WTC11 (cell line): ENCODE measurements at regions not wholly inside any gene's neighbourhood (a gene's known extent, or its start where the extent isn't known, plus 50 kb on each side); places are given as distances from the start of the nearest gene placed in this dataset.
"Not testable (repeated sequence)": the region's sequence is repeated elsewhere in the genome, so short reads cannot be mapped to it uniquely, and the experiment has no call there.

ENCODE experiments used
- JUN ChIP-seq: sonication (generic); formaldehyde crosslinking; IDR thresholded peaks from 2 replicates; pipeline ENCODE4 v1.8.0; 2023; ENCODE audit warnings: mild to moderate bottlenecking, missing genetic modification reagents
- RELA ChIP-seq: sonication (generic); formaldehyde crosslinking; IDR thresholded peaks from 2 replicates; pipeline ENCODE4 v1.8.1; 2022; ENCODE audit warnings: missing genetic modification reagents, mild to moderate bottlenecking, borderline replicate concordance
- TP53 ChIP-seq: sonication (generic); formaldehyde crosslinking; IDR thresholded peaks from 2 replicates; pipeline ENCODE4 v1.8.1; 2023; ENCODE audit warnings: mild to moderate bottlenecking, missing genetic modification reagents
- TF ChIP-seq, protein P1 (sequence below): fragments of 200-600 bp; IDR thresholded peaks from 2 replicates; pipeline ENCODE4 v1.8.0; 2022; ENCODE audit warnings: antibody characterized with exemption
- TF ChIP-seq, protein P2 (sequence below): sonication (generic); formaldehyde crosslinking; IDR thresholded peaks from 2 replicates; pipeline ENCODE4 v1.8.0; 2023; ENCODE audit warnings: missing genetic modification reagents
- TF ChIP-seq, protein P3 (sequence below): sonication (generic); formaldehyde crosslinking; conservative IDR thresholded peaks from 2 replicates; pipeline ENCODE4 v1.8.1; 2022; ENCODE audit warnings: mild to moderate bottlenecking, missing genetic modification reagents
- TF ChIP-seq, protein P4 (sequence below): sonication (generic); formaldehyde crosslinking; IDR thresholded peaks from 2 replicates; pipeline ENCODE4 v1.8.0; 2022; ENCODE audit warnings: mild to moderate bottlenecking, missing genetic modification reagents
- TF ChIP-seq, protein P5 (sequence below): sonication (generic); formaldehyde crosslinking; IDR thresholded peaks from 2 replicates; pipeline ENCODE4 v1.8.1; 2023; ENCODE audit warnings: mild to moderate bottlenecking, missing genetic modification reagents

DNA sequence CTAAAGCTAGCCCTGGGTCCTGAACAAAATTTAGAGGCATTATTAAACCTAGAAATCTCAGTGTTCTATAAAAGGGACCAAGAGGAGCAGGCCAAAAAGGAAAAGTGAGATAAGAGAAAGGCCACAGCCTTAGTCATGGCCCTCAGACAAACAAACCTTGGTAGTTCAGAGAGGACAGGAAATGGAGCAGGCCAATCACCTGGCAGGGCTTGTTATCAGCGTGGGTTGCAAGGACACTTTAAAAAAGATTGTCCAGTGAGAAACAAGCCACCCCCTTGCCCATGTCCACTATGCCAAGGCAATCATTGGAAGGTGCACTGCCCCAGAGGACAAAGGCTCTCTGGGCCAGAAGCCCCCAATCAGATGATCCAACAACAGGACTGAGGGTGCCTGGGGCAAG lies 213.3 kb upstream of the CXADR start:
- not testable (repeated sequence) for TF ChIP-seq TP53, RELA, JUN (CRISPR knock-in tag)
- TF ChIP-seq, protein P1, sequence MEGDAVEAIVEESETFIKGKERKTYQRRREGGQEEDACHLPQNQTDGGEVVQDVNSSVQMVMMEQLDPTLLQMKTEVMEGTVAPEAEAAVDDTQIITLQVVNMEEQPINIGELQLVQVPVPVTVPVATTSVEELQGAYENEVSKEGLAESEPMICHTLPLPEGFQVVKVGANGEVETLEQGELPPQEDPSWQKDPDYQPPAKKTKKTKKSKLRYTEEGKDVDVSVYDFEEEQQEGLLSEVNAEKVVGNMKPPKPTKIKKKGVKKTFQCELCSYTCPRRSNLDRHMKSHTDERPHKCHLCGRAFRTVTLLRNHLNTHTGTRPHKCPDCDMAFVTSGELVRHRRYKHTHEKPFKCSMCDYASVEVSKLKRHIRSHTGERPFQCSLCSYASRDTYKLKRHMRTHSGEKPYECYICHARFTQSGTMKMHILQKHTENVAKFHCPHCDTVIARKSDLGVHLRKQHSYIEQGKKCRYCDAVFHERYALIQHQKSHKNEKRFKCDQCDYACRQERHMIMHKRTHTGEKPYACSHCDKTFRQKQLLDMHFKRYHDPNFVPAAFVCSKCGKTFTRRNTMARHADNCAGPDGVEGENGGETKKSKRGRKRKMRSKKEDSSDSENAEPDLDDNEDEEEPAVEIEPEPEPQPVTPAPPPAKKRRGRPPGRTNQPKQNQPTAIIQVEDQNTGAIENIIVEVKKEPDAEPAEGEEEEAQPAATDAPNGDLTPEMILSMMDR, result not testable (repeated sequence)
- TF ChIP-seq, protein P2, sequence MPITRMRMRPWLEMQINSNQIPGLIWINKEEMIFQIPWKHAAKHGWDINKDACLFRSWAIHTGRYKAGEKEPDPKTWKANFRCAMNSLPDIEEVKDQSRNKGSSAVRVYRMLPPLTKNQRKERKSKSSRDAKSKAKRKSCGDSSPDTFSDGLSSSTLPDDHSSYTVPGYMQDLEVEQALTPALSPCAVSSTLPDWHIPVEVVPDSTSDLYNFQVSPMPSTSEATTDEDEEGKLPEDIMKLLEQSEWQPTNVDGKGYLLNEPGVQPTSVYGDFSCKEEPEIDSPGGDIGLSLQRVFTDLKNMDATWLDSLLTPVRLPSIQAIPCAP (CRISPR knock-in tag), result not testable (repeated sequence)
- TF ChIP-seq, protein P3, sequence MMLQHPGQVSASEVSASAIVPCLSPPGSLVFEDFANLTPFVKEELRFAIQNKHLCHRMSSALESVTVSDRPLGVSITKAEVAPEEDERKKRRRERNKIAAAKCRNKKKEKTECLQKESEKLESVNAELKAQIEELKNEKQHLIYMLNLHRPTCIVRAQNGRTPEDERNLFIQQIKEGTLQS, result not testable (repeated sequence)
- TF ChIP-seq, protein P4, sequence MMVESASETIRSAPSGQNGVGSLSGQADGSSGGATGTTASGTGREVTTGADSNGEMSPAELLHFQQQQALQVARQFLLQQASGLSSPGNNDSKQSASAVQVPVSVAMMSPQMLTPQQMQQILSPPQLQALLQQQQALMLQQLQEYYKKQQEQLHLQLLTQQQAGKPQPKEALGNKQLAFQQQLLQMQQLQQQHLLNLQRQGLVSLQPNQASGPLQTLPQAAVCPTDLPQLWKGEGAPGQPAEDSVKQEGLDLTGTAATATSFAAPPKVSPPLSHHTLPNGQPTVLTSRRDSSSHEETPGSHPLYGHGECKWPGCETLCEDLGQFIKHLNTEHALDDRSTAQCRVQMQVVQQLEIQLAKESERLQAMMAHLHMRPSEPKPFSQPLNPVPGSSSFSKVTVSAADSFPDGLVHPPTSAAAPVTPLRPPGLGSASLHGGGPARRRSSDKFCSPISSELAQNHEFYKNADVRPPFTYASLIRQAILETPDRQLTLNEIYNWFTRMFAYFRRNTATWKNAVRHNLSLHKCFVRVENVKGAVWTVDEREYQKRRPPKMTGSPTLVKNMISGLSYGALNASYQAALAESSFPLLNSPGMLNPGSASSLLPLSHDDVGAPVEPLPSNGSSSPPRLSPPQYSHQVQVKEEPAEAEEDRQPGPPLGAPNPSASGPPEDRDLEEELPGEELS (CRISPR knock-in tag), result not testable (repeated sequence)
- TF ChIP-seq, protein P5, sequence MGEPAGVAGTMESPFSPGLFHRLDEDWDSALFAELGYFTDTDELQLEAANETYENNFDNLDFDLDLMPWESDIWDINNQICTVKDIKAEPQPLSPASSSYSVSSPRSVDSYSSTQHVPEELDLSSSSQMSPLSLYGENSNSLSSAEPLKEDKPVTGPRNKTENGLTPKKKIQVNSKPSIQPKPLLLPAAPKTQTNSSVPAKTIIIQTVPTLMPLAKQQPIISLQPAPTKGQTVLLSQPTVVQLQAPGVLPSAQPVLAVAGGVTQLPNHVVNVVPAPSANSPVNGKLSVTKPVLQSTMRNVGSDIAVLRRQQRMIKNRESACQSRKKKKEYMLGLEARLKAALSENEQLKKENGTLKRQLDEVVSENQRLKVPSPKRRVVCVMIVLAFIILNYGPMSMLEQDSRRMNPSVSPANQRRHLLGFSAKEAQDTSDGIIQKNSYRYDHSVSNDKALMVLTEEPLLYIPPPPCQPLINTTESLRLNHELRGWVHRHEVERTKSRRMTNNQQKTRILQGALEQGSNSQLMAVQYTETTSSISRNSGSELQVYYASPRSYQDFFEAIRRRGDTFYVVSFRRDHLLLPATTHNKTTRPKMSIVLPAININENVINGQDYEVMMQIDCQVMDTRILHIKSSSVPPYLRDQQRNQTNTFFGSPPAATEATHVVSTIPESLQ, result not testable (repeated sequence)
